Transverse colon (tissue), 4 donors: ENCODE measurements at regions not wholly inside any gene's neighbourhood (a gene's known extent, or its start where the extent isn't known, plus 50 kb on each side); places are given as distances from the start of the nearest gene placed in this dataset.

ENCODE experiments used
- POLR2A ChIP-seq: fragments of 450-650 bp; IDR thresholded peaks from one replicate; pipeline ENCODE4 v1.6.1; 2016; ENCODE audit warnings: antibody characterized with exemption, mild to moderate bottlenecking, moderate library complexity
- POLR2AphosphoS5 ChIP-seq, 3 donors: sonication (generic); formaldehyde crosslinking; IDR thresholded peaks; one replicate each; pipeline ENCODE4 v1.6.1; 2016; ENCODE audit warnings: antibody characterized with exemption in 3 of 3
- TF ChIP-seq, protein P1 (sequence below), 5 experiments: fragments of 200-600 bp in 3 of 5; fragments of 450-650 bp in 2 of 5; sonication (generic) in 3 of 5; IDR thresholded peaks; 1 replicate in 2 of 5; 2 replicates in 3 of 5; pipeline ENCODE4 v1.5.1; 2016 to 2017; ENCODE audit warnings: antibody characterized with exemption in 5 of 5, inconsistent platforms in 3 of 5, mild to moderate bottlenecking in 2 of 5, moderate library complexity in 1 of 5

DNA sequence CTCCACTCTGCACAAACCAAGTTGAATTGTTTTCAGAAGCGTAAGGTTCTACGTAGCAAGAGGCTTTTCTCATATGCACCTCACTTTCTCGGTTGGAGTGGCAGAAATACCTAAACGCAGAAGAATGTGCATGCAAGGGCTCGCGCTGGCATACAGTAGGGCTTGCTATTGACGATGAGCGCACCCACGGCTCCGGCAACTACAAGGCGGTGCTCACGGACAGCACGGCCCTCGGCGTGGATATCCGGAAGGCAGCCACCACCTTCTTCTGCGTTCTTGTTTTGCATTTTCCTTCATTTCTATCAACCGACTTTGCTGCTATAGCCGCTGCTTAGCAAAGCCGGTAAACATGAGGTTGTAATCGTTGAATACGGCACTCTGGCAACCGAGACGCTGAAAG is 51.1 kb upstream of the UBE3C start:
- no peak for TF ChIP-seq POLR2A
- TF ChIP-seq, protein P1, sequence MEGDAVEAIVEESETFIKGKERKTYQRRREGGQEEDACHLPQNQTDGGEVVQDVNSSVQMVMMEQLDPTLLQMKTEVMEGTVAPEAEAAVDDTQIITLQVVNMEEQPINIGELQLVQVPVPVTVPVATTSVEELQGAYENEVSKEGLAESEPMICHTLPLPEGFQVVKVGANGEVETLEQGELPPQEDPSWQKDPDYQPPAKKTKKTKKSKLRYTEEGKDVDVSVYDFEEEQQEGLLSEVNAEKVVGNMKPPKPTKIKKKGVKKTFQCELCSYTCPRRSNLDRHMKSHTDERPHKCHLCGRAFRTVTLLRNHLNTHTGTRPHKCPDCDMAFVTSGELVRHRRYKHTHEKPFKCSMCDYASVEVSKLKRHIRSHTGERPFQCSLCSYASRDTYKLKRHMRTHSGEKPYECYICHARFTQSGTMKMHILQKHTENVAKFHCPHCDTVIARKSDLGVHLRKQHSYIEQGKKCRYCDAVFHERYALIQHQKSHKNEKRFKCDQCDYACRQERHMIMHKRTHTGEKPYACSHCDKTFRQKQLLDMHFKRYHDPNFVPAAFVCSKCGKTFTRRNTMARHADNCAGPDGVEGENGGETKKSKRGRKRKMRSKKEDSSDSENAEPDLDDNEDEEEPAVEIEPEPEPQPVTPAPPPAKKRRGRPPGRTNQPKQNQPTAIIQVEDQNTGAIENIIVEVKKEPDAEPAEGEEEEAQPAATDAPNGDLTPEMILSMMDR (IDR thresholded peaks at IDR 0.05): no peak
- no peak for TF ChIP-seq POLR2AphosphoS5 (IDR thresholded peaks at IDR 0.05)
